Calu3 (cell line): ENCODE measurements at regions not wholly inside any gene's neighbourhood (a gene's known extent, or its start where the extent isn't known, plus 50 kb on each side); places are given as distances from the start of the nearest gene placed in this dataset.

ENCODE experiments used
- BruUV-seq: library from RNA; stranded (reverse); fragments of 400-500 nt; replicated peaks from 2 replicates; lab custom pipeline; 2021; lab: Mats Ljungman, UMichigan
- CTCF ChIA-PET: fragments of 300-600 bp; sonication (Branson Sonifier 250); formaldehyde crosslinking; loops from one replicate; lab custom pipeline; 2022; ENCODE audit warnings: antibody characterized with exemption; lab: Charles Lee
- DNase-seq: peaks from one replicate; pipeline ENCODE4 v3.0.0; 2022
- H3K27ac Mint-ChIP-seq: one replicate; pipeline ENCODE4 v1.8.0; 2022; ENCODE audit warnings: mixed read lengths; ENCODE audit not compliant: unreplicated experiment
- H3K27me3 Mint-ChIP-seq: one replicate; pipeline ENCODE4 v1.8.0; 2022; ENCODE audit warnings: mixed read lengths; ENCODE audit not compliant: unreplicated experiment
- H3K36me3 Mint-ChIP-seq: one replicate; pipeline ENCODE4 v1.8.0; 2022; ENCODE audit warnings: mild to moderate bottlenecking, moderate library complexity, mixed read lengths; ENCODE audit not compliant: insufficient read depth, unreplicated experiment
- H3K4me1 Mint-ChIP-seq: one replicate; pipeline ENCODE4 v1.8.0; 2022; ENCODE audit warnings: mild to moderate bottlenecking, low read depth, mixed read lengths; ENCODE audit not compliant: unreplicated experiment
- H3K4me3 Mint-ChIP-seq: one replicate; pipeline ENCODE4 v1.8.0; 2022; ENCODE audit warnings: mild to moderate bottlenecking, low read depth, moderate library complexity, mixed read lengths; ENCODE audit not compliant: unreplicated experiment
- H3K9me3 Mint-ChIP-seq: one replicate; pipeline ENCODE4 v1.8.0; 2022; ENCODE audit warnings: low read depth, mixed read lengths; ENCODE audit not compliant: unreplicated experiment
- CTCF ChIP-seq: fragments of 200-600 bp; IDR thresholded peaks from one replicate; pipeline ENCODE4 v1.8.0; 2022; ENCODE audit warnings: antibody characterized with exemption; ENCODE audit not compliant: unreplicated experiment
- intact Hi-C: fragments of 100-400 bp; cut with micrococcal nuclease; formaldehyde crosslinking; loops from one replicate; pipeline ENCODE4 v1.10.0; 2022; ENCODE audit not compliant: unreplicated experiment

GRCh38 chr4:23697001-23697528 is 192.8 kb downstream of the PPARGC1A start:
- no TSS peak for BruUV-seq
- H3K4me1 Mint-ChIP-seq, result no peaks in the 10 kb centered on the region
- intact Hi-C loops, result no loop called here

GRCh38 chr4:23686169-23686897 is 203.5 kb downstream of the PPARGC1A start:
- H3K4me1 Mint-ChIP-seq, result no peaks in the 10 kb centered on the region
- BruUV-seq, result no TSS peak
- no peaks in the 10 kb centered on the region for H3K27me3 Mint-ChIP-seq
- no peak for TF ChIP-seq CTCF
- peaks cover 6% of the 10 kb centered on the region for H3K9me3 Mint-ChIP-seq
- H3K27ac Mint-ChIP-seq, result no peak overlapping the region
- intact Hi-C loops, result loop anchor here (10.0 kb wide), 1 partner anchor 738 kb away; no protein-coding TSS in a partner anchor
- H3K36me3 Mint-ChIP-seq, result no peaks in the 10 kb centered on the region
- CTCF ChIA-PET, result no interaction called here
- DNase-seq, result no peak
- no peak overlapping the region for H3K4me3 Mint-ChIP-seq

More at GRCh38 chr4:23697001-23697528, 192.8 kb downstream of the PPARGC1A start:
- no peak for DNase-seq
- Mint-ChIP-seq H3K36me3 (no peaks in the 10 kb centered on the region), H3K9me3 (no peaks in the 10 kb centered on the region), H3K27ac (no peak overlapping the region), H3K4me3 (no peak overlapping the region), H3K27me3 (no peaks in the 10 kb centered on the region)
- no peak for TF ChIP-seq CTCF
- CTCF ChIA-PET, result interaction anchor here (1.0 kb wide), 1 partner anchor 72 kb away, joined by 3 read pairs; no protein-coding TSS in a partner anchor

GRCh38 chr4:23685471-23685870 is 204.4 kb downstream of the PPARGC1A start:
- peaks cover 6% of the 10 kb centered on the region for H3K9me3 Mint-ChIP-seq
- BruUV-seq, result no TSS peak
- intact Hi-C loops, result loop anchor here (10.0 kb wide), 1 partner anchor 739 kb away; no protein-coding TSS in a partner anchor
- no peak overlapping the region for H3K4me3 Mint-ChIP-seq
- TF ChIP-seq CTCF, result no peak
- H3K27me3 Mint-ChIP-seq, result no peaks in the 10 kb centered on the region
- H3K4me1 Mint-ChIP-seq, result no peaks in the 10 kb centered on the region
- no peak overlapping the region for H3K27ac Mint-ChIP-seq
- H3K36me3 Mint-ChIP-seq, result no peaks in the 10 kb centered on the region
- CTCF ChIA-PET, result no interaction called here
- DNase-seq, result no peak

- BruUV-seq, result no TSS peak
- TF ChIP-seq CTCF, result no peak
- no peak for DNase-seq
- Mint-ChIP-seq H3K9me3 (no peaks in the 10 kb centered on the region), H3K4me3 (no peak overlapping the region), H3K27me3 (no peaks in the 10 kb centered on the region), H3K36me3 (no peaks in the 10 kb centered on the region), H3K27ac (no peak overlapping the region), H3K4me1 (no peaks in the 10 kb centered on the region)
- intact Hi-C loops, result loop anchor here (10.0 kb wide), 1 partner anchor 744 kb away; no protein-coding TSS in a partner anchor
- CTCF ChIA-PET, result no interaction called here
Measured at GRCh38 chr4:23680671-23681518, 209.0 kb downstream of the PPARGC1A start.
